ENCODE measurements at regions not wholly inside any gene's neighbourhood (a gene's known extent, or its start where the extent isn't known, plus 50 kb on each side); places are given as distances from the start of the nearest gene placed in this dataset.

- peaks cover 2% of the 10 kb centered on the region in 2 experiments for H3K27me3 ChIP-seq (ENCODE audit: control insufficient read depth in 2 of 2, insufficient read depth in 2 of 2, low read length in 2 of 2)
- H3K27ac ChIP-seq (ENCODE audit: insufficient read depth, low read depth, low read length), result no peak overlapping the region
- H3K9ac ChIP-seq (replicated peaks; ENCODE audit: extremely low read depth, insufficient read depth, low read length), result no peak overlapping the region
- no peak overlapping the region for H3K4me3 ChIP-seq (replicated peaks in 1 of 3; ENCODE audit: insufficient read depth in 1 of 3, low read depth in 1 of 3, low read length in 3 of 3)
- no peak for DNase-seq (ENCODE audit: low read depth, low spot score)
- no peaks in the 10 kb centered on the region for H3K4me1 ChIP-seq (ENCODE audit: control insufficient read depth, extremely low read depth, insufficient read depth, low read length)
- CTCF ChIA-PET, result no interaction called here
- H3K36me3 ChIP-seq (ENCODE audit: control insufficient read depth in 2 of 2, extremely low read depth in 1 of 2, insufficient read depth in 2 of 2, low read length in 2 of 2), result no peaks in the 10 kb centered on the region
- no peaks in the 10 kb centered on the region for H3K79me2 ChIP-seq (ENCODE audit: control insufficient read depth, insufficient read depth, low read length)
- no peak overlapping the region for H3K4me2 ChIP-seq (ENCODE audit: insufficient read depth, low read length)
- dilution Hi-C loops (cut with MboI; ENCODE audit: extremely low pct_ligation_motif_present, low sequenced_read_pairs), result no loop called here
- H4K20me1 ChIP-seq (replicated peaks; ENCODE audit: control insufficient read depth, extremely low read depth, insufficient read depth, low read length), result no peaks in the 10 kb centered on the region
- TF ChIP-seq POLR2A (IDR thresholded peaks at IDR 0.05; ENCODE audit: low read depth, low read length) (no peak), JUN (IDR thresholded peaks at IDR 0.05; ENCODE audit: borderline replicate concordance, insufficient read depth, insufficient read length, low read depth) (no peak), FOS (IDR thresholded peaks at IDR 0.05; ENCODE audit: borderline replicate concordance, insufficient read depth, low read length) (no peak), CTCF (IDR thresholded peaks at IDR 0.05; ENCODE audit: extremely low read depth in 1 of 2, insufficient read depth in 1 of 2, low read depth in 1 of 2, low read length in 2 of 2) (no peak), POLR2AphosphoS5 (IDR thresholded peaks at IDR 0.05; ENCODE audit: insufficient read depth, low read depth, low read length) (no peak), MYC (IDR thresholded peaks at IDR 0.05; ENCODE audit: low read depth, low read length) (no peak), MAX (IDR thresholded peaks at IDR 0.05; ENCODE audit: insufficient read depth, insufficient read length) (no peak), EZH2 (IDR thresholded peaks at IDR 0.05; ENCODE audit: borderline replicate concordance, low read depth, low read length, severe bottlenecking) (no peak), GATA2 (IDR thresholded peaks at IDR 0.05; ENCODE audit: insufficient read depth, insufficient read length, low read depth, low read length) (no peak)
- intact Hi-C loops (cut with micrococcal nuclease), result no loop called here
- no peaks in the 10 kb centered on the region for H3K9me3 ChIP-seq (replicated peaks; ENCODE audit: control insufficient read depth, insufficient read depth, low read length)
- POLR2A ChIA-PET, result no interaction called here
- H3K9me1 ChIP-seq (replicated peaks; ENCODE audit: control insufficient read depth, extremely low read depth, insufficient read depth, low read length), result no peaks in the 10 kb centered on the region
- no peak for FAIRE-seq
- BruUV-seq (replicated peaks), result no TSS peak
- H2AFZ ChIP-seq (ENCODE audit: low read depth, low read length), result no peak overlapping the region
Observed at GRCh38 chr14:34014936-34015335, 64.1 kb upstream of the EGLN3 start.

Measured in endothelial cell of umbilical vein (primary cell).